SK-N-MC (cell line): ENCODE measurements at regions not wholly inside any gene's neighbourhood (a gene's known extent, or its start where the extent isn't known, plus 50 kb on each side); places are given as distances from the start of the nearest gene placed in this dataset.

Experiments used
- DNase-seq: peaks from one replicate; pipeline ENCODE4 v3.0.0-alpha.2; 2011; ENCODE audit warnings: low read depth, low spot score
- H3K27ac ChIP-seq: fragments of 200-600 bp; sonication (generic); 2 replicates; pipeline ENCODE4 v1.5.1; 2016; ENCODE audit warnings: mixed run types
- H3K36me3 ChIP-seq: fragments of 200-600 bp; sonication (generic); 2 replicates; pipeline ENCODE4 v1.6.1; 2017; ENCODE audit warnings: antibody characterized with exemption, low read length, mixed read lengths; ENCODE audit not compliant: insufficient read depth
- H3K4me3 ChIP-seq: fragments of 200-600 bp; sonication (generic); 2 replicates; pipeline ENCODE4 v1.5.1; 2016
- H3K9ac ChIP-seq: fragments of 200-600 bp; sonication (generic); 2 replicates; pipeline ENCODE4 v1.8.0; 2017; ENCODE audit warnings: mixed run types, mixed read lengths; ENCODE audit not compliant: insufficient read length
- H3K9me3 ChIP-seq: fragments of 200-600 bp; sonication (generic); 2 replicates; pipeline ENCODE4 v1.6.1; 2017; ENCODE audit warnings: low read depth, mild to moderate bottlenecking, antibody characterized with exemption, low read length, moderate library complexity, mixed read lengths
- EZH2 ChIP-seq: fragments of 200-600 bp; sonication (generic); IDR thresholded peaks from one replicate; pipeline ENCODE4 v1.6.1; 2017; ENCODE audit warnings: antibody characterized with exemption
- FOXP2 ChIP-seq: optimal IDR thresholded peaks from 2 replicates; pipeline ENCODE3; 2011; ENCODE audit warnings: mild to moderate bottlenecking, moderate library complexity; ENCODE audit not compliant: insufficient read depth; ENCODE audit errors: extremely low read length, control extremely low read depth
- POLR2AphosphoS5 ChIP-seq: IDR thresholded peaks from 2 replicates; pipeline ENCODE4 v1.6.1; 2012; ENCODE audit warnings: mild to moderate bottlenecking, low read depth, low read length, borderline replicate concordance

DNA sequence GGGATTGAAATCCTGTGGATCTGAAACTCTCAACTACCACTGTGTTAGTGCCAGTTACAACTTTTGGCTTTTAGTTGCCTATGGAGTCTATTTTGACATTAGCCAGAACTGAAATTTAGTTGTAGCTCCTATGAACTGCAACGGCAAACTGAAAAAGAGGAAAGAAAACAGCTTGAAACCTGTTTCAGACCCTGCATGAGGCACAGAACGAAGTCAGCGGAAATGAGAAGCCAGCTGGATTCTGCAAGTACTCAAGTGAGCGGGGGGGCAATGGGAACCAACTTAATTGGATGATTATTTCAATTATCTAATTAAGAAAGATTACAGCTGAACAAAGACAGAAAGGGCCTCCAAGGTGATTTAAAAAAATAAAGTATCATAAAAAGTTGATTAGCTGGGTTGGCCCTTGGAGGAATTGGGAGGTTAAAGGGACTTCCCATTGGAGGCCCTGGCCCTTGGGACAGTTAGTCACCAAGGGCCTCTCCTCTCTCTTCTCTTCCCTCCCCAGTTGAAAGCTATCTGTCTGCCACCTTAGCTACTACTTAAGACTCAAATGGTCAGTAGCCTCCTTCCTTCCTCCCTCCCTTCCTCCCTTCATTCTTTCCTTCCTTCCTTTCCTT lies 352.1 kb downstream of the SHQ1 start:
- no peaks in the 10 kb centered on the region for H3K9me3 ChIP-seq
- DNase-seq = no peak
- no peak overlapping the region for H3K27ac ChIP-seq
- TF ChIP-seq EZH2 = no peak
- TF ChIP-seq POLR2AphosphoS5 = no peak
- TF ChIP-seq FOXP2 = no peak
- no peaks in the 10 kb centered on the region for H3K36me3 ChIP-seq
- no peak overlapping the region for H3K9ac ChIP-seq
- no peak overlapping the region for H3K4me3 ChIP-seq

DNA sequence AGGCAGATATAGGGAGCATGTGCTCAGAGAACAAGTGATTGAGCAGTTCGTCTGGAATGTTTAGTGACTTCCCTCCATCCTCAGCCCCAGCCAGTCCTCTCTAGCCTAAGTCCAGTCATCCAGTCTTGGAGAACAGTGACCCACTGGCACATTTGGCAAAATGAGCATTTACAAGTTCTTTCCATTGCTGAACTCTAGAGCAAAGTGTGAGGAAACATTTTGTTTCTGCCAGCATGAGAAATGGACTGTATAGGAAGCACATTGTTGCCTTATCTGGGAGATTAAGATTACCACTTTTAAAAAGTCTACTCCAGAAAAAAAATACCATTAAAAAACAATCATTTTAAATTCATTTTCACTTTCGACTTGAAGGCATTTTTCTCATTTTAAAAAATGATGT lies 353.6 kb downstream of the SHQ1 start:
- no peak overlapping the region for H3K27ac ChIP-seq
- H3K36me3 ChIP-seq = no peaks in the 10 kb centered on the region
- H3K4me3 ChIP-seq = no peak overlapping the region
- TF ChIP-seq EZH2 = no peak
- no peak for TF ChIP-seq POLR2AphosphoS5
- no peak for TF ChIP-seq FOXP2
- no peak overlapping the region for H3K9ac ChIP-seq
- H3K9me3 ChIP-seq = no peaks in the 10 kb centered on the region
- DNase-seq = no peak

DNA sequence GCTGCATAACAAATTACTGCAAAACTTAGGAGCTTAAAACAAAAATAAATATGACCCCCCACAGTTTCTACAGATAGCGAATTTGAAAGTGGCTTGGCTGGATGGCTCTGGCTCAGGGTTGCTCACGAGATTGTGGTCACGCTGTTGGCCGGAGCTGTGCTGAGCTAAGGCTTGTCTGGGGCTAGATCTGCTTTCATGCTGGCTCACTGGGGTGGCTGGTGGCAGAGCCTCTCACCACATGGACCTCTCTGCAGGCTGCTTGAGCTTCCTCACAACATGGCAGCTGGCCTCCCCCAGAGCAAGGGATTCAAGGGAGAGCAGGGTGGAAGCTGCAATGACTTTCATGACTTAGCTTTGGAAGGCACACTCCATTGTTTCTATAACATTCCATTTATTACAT lies 354.1 kb downstream of the SHQ1 start:
- no peak for DNase-seq
- TF ChIP-seq POLR2AphosphoS5 = no peak
- no peak for TF ChIP-seq EZH2
- no peak for TF ChIP-seq FOXP2

DNA sequence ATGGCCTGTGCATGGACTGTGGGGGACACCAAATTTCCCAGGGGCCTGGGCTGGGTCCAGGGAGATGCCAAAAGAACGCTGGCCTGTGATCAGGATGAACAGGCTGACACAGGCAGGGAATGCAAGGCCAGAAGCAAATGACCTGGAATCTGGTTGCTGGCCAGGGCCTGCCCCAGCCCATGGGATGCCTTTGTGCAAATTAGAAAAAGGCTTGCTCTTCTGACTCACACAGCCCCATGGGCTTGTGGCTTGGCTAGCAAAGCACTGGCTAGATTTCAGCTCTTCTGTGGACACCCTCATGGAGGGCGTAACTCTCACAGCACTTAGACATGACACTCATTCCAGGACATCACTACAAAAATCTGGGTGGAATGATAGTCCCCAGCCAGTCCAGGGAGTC lies 356.0 kb downstream of the SHQ1 start:
- DNase-seq = no peak
- H3K9me3 ChIP-seq = no peaks in the 10 kb centered on the region
- TF ChIP-seq POLR2AphosphoS5 (no peak), EZH2 (no peak), FOXP2 (no peak)
- H3K27ac ChIP-seq = no peak overlapping the region
- no peak overlapping the region for H3K9ac ChIP-seq
- H3K36me3 ChIP-seq = no peaks in the 10 kb centered on the region
- no peak overlapping the region for H3K4me3 ChIP-seq

More for the DNA sequence above, 354.1 kb downstream of the SHQ1 start:
- Histone ChIP-seq H3K27ac (no peak overlapping the region), H3K9ac (no peak overlapping the region), H3K9me3 (no peaks in the 10 kb centered on the region), H3K4me3 (no peak overlapping the region), H3K36me3 (no peaks in the 10 kb centered on the region)

DNA sequence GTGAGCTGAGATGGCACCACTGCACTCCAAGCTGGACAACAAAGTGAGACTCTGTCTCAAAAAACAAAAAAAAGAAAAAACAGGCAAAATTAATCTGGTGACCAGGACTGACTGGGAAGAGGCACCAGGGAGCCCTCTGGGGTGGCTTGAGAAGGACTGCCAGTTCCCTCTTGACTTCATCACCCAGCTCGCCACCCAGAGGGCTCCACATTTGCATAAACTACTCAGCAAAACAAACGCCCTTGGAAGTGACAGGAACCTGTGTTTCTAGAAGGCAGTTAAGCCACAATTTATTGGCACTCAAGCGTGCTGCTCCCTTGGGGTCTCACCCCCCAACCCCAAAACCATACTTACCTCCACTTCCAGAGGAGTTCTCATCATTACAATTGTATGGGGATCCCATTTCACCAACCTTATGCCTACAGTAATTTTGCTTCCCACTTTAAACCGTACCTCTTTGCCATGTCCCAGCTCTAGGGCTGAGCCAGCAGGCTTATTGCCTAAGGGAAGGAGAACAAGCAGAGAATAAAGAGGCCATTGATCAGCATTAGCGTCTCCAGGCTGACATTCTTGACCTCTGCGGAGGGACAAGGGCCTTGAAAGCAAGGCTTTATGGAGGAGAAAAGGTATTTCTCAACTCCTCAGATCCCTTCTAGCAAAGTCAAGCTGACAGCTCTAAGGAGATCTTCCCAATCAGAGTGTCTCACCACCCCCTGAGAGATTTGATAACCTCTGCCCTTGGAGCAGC lies 357.4 kb downstream of the SHQ1 start:
- DNase-seq = no peak

DNA sequence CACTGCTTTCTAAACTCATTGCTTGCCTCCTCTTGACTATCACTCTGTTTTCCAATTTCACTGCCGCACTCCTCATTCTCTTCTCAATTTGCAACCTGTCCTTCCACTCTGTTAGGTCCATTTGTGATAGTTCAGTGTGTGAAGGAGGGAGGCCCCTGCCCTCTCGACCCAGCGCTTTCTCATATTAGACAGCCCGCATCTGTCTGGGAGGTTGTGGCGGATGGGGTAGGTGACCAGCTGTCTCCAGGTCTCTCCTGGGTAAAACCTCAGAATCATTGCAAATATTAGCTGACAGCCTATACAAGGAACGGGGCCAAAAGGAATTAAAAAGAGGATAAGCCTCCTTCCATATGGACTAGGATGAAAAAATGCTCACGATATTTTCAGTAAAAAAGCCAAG lies 358.3 kb downstream of the SHQ1 start:
- Histone ChIP-seq H3K9ac (no peak overlapping the region), H3K36me3 (no peaks in the 10 kb centered on the region), H3K4me3 (no peak overlapping the region), H3K27ac (no peak overlapping the region), H3K9me3 (no peaks in the 10 kb centered on the region)
- no peak for DNase-seq
- no peak for TF ChIP-seq POLR2AphosphoS5
- TF ChIP-seq EZH2 = no peak
- no peak for TF ChIP-seq FOXP2

More for the DNA sequence above, 357.4 kb downstream of the SHQ1 start:
- H3K9ac ChIP-seq = no peak overlapping the region
- no peak overlapping the region for H3K27ac ChIP-seq
- H3K9me3 ChIP-seq = no peaks in the 10 kb centered on the region
- no peaks in the 10 kb centered on the region for H3K36me3 ChIP-seq
- no peak overlapping the region for H3K4me3 ChIP-seq
- TF ChIP-seq FOXP2 (no peak), EZH2 (no peak), POLR2AphosphoS5 (no peak)

DNA sequence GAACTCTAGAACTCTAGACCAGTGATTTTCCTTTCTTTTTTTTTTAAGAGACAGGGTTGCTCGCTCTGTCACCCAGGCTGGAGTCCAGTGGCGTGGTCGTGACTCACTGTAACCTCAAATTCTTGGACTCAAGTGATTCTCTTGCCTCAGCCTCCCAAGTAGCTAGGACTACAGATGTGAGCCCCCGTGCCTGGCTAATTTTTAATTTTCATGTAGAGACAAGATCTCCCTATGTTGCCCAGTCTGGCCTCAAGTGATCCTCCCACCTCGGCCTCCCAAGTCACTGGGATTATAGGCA lies 359.6 kb downstream of the SHQ1 start:
- Histone ChIP-seq H3K4me3 (no peak overlapping the region), H3K36me3 (no peaks in the 10 kb centered on the region), H3K9ac (no peak overlapping the region), H3K27ac (no peak overlapping the region), H3K9me3 (no peaks in the 10 kb centered on the region)
- TF ChIP-seq FOXP2 (no peak), POLR2AphosphoS5 (no peak), EZH2 (no peak)
- DNase-seq = no peak

DNA sequence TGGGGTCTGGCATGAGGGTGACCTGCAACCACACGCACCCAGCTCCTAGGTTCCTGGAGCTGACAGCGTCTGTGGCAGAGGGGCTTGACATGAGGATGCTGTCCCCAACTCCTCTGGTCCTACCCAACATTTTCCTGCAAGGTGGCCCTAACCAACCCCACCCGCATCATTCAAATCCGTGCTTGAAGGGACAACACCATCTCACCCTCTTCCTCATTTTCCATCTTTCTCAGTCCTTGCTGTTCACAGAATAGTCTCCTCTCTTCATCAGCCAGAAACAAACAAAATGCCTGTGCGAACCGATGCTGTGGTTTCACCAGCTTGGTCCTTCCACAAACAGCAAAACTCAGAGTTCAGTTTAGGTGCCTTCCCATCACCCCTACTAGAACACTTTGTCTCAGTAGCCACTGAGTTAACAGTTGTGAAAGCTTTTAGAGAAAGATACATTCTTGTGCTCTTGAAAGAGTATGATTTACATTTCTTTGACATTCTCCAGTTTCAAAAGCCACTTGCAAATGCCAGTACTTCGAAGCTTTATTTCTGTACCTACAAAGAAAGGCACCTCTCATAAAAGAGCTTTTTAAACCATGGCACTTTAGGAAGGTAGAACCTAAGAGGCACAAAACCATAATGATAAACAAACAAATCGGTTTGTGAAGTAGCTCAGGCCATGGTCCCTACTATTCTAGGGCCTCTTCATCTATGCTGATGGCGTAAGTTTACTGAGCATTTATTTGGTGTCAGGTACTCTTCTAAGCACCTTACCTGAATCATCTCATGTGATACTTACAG lies 360.1 kb downstream of the SHQ1 start:
- Histone ChIP-seq H3K27ac (no peak overlapping the region), H3K9me3 (no peaks in the 10 kb centered on the region), H3K4me3 (no peak overlapping the region), H3K36me3 (no peaks in the 10 kb centered on the region), H3K9ac (no peak overlapping the region)
- TF ChIP-seq FOXP2 (no peak), EZH2 (no peak), POLR2AphosphoS5 (no peak)
- DNase-seq = no peak
